ENCODE measurements at regions not wholly inside any gene's neighbourhood (a gene's known extent, or its start where the extent isn't known, plus 50 kb on each side); places are given as distances from the start of the nearest gene placed in this dataset.
"Not testable (repeated sequence)": the region's sequence is repeated elsewhere in the genome, so short reads cannot be mapped to it uniquely, and the experiment has no call there.

DNA sequence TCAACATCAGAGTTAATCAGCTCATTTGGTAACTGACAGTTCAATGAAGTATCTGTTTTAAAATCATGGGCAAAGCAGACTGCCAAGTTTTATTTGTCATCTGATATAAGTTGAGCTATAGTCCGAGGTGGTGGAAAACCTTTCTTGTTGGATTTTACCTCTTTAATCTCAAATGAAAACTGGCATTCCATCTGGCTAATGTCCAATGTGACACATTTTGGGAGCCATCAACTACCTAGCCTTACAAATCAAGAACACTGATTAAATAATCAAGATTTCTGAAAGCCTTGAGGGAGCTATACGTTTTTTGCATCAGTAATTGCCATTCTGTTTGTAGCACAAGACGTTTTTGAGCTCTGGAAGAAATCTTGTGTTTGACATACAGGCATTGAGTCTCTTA is 1380.5 kb upstream of the WWC1 start:
- TF ChIP-seq, protein P1, sequence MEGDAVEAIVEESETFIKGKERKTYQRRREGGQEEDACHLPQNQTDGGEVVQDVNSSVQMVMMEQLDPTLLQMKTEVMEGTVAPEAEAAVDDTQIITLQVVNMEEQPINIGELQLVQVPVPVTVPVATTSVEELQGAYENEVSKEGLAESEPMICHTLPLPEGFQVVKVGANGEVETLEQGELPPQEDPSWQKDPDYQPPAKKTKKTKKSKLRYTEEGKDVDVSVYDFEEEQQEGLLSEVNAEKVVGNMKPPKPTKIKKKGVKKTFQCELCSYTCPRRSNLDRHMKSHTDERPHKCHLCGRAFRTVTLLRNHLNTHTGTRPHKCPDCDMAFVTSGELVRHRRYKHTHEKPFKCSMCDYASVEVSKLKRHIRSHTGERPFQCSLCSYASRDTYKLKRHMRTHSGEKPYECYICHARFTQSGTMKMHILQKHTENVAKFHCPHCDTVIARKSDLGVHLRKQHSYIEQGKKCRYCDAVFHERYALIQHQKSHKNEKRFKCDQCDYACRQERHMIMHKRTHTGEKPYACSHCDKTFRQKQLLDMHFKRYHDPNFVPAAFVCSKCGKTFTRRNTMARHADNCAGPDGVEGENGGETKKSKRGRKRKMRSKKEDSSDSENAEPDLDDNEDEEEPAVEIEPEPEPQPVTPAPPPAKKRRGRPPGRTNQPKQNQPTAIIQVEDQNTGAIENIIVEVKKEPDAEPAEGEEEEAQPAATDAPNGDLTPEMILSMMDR (IDR thresholded peaks at IDR 0.05; ENCODE audit: insufficient read depth, low read depth, low read length, missing control alignments) = no peak
- DNase-seq (ENCODE audit: low read depth) = no peak
- no peak overlapping the region for H3K4me3 ChIP-seq (ENCODE audit: low read length)

DNA sequence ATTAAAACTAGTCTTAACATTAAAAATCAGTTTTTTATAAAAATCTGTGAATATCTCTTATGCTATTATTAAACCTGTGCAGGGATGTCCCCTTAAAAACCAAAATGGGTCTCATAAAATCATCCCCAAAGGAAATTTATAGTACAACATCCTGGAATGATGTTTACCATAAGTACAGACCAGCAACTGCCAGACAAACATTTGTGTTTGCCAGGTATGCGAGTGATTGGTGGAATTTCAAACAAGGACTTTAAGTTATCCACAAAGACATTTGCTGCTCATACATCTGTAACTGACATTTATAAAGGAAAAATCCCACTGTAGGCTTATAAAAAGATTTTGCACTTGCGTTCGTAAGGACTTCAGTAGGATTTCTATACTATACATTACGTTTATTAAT is 1375.4 kb upstream of the WWC1 start:
- H3K4me3 ChIP-seq (ENCODE audit: low read length) = no peak overlapping the region
- TF ChIP-seq, protein P1 (IDR thresholded peaks at IDR 0.05; ENCODE audit: insufficient read depth, low read depth, low read length, missing control alignments) = no peak
- DNase-seq (ENCODE audit: low read depth) = no peak

DNA sequence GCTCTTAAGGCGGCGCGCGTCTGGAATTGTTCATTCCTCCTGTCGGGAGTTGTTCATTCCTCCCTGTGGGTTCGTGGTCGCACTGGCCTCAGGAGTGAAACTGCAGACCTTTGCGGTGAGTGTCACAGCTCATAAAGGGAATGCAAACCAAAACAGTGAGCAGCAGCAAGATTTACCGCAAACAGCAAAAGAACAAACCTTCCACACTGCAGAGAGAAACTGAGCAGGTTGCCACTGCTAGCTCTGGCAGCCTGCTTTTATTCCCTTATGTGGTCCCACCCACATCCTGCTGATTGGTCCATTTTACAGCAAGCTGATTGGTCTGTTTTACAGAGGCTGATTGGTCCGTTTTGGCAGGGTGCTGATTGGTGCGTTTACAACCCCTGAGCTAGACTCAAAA is 1365.3 kb upstream of the WWC1 start:
- TF ChIP-seq, protein P1 (IDR thresholded peaks at IDR 0.05; ENCODE audit: insufficient read depth, low read depth, low read length, missing control alignments) = no peak
- no peak for DNase-seq (ENCODE audit: low read depth)
- no peak overlapping the region for H3K4me3 ChIP-seq (ENCODE audit: low read length)

DNA sequence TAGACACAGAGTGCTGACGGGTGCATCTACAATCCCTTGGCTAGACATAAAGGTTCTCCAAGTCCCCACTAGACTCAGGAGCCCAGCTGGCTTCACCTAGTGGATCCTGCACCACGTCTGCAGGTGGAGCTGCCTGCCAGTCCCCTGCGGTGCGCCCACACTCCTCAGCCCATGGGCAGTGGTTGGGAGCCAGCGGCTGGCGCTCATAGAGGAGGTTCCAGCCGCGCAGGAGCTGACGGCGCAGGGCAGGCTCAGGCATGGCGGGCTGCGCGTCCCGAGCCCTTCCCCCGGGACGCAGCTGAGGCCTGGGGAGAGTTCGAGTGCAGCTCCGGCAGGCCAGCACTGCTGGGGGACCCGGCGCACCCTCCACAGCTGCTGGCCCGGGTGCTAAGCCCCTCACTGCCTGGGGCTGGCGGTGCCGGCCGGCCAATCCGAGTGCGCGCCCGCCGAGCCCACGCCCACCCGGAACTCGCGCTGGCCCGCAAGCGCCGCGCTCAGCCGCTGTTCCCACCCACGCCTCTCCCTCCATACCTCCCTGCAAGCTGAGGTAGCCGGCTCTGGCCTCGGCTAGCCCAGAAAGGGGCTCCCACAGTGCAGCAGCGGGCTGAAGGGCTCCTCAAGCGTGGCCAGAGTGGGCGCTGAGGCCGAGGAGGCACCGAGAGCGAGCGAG is 1364.5 kb upstream of the WWC1 start:
- DNase-seq (ENCODE audit: low read depth); H3K4me3 ChIP-seq (ENCODE audit: low read length): not testable (repeated sequence)

DNA sequence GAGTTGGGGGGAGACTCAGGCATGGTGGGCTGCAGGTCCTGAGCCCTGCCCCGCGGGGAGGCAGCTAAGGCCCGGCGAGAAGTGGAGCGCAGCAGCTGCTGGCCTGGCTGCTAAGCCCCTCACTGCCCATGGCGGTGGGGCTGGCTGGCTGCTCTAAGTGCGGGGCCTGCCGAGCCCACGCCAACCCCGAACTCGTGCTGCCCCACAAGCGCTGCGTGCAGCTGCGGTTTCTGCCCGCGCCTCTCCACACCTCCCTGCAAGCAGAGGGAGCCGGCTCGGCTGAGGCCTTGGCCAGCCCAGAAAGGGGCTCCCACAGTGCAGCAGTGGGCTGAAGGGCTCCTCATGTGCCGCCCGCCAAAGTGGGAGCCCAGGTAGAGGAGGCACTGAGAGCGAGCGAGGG is 1355.1 kb upstream of the WWC1 start:
- TF ChIP-seq, protein P1 (IDR thresholded peaks at IDR 0.05; ENCODE audit: insufficient read depth, low read depth, low read length, missing control alignments) = no peak
- no peak overlapping the region for H3K4me3 ChIP-seq (ENCODE audit: low read length)
- DNase-seq (ENCODE audit: low read depth) = no peak

GRCh38 chr5:166938071-166938470 is 1353.4 kb upstream of the WWC1 start:
- TF ChIP-seq, protein P1 (IDR thresholded peaks at IDR 0.05; ENCODE audit: insufficient read depth, low read depth, low read length, missing control alignments) = no peak
- DNase-seq (ENCODE audit: low read depth) = no peak
- no peak overlapping the region for H3K4me3 ChIP-seq (ENCODE audit: low read length)

DNA sequence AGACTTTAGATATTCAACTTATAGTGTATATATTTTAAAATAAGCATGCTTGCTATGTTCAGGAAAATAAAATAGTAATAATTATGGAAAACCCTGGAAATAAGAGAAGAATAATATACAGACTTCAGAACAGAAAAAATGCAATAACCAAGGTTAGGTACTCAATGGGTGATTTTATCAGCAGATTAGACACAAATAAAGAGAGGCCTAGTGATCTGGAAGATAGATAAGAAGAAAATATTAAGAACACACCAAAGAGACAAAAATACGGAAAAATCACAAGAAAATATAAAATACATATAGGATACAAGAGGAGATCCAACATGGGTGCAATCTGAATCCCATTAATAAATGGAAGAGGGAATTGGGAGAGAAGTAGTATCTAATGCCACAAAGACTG is 1348.5 kb upstream of the WWC1 start:
- DNase-seq (ENCODE audit: low read depth) = no peak
- TF ChIP-seq, protein P1 (IDR thresholded peaks at IDR 0.05; ENCODE audit: insufficient read depth, low read depth, low read length, missing control alignments) = no peak
- no peak overlapping the region for H3K4me3 ChIP-seq (ENCODE audit: low read length)
